PC-3 (cell line): ENCODE measurements at regions not wholly inside any gene's neighbourhood (a gene's known extent, or its start where the extent isn't known, plus 50 kb on each side); places are given as distances from the start of the nearest gene placed in this dataset.

ENCODE experiments used
- ATAC-seq: fragments of 200-7000 bp; cut with Tn5 transposase; 2 replicates; pipeline ENCODE4 v1.9.1; 2020; ENCODE audit warnings: mild to moderate bottlenecking, moderate library complexity
- BruUV-seq: library from RNA; stranded (reverse); fragments of 400-500 nt; replicated peaks from 2 replicates; lab custom pipeline; 2021; lab: Mats Ljungman, UMichigan
- CTCF ChIA-PET: fragments of 300-600 bp; sonication (Branson Sonifier 250); formaldehyde crosslinking; loops from one replicate; lab custom pipeline; 2022; ENCODE audit warnings: antibody characterized with exemption; lab: Charles Lee
- POLR2A ChIA-PET: fragments of 300-600 bp; sonication (Branson Sonifier 250); formaldehyde crosslinking; loops from one replicate; lab custom pipeline; 2022; ENCODE audit warnings: antibody characterized with exemption; ENCODE audit not compliant: unreplicated experiment; lab: Charles Lee
- DNase-seq: peaks from one replicate; pipeline ENCODE4 v3.0.0-alpha.2; 2015
- H2AFZ ChIP-seq: fragments of 300-600 bp; sonication (generic); 2 replicates; pipeline ENCODE4 v1.6.0; 2016; ENCODE audit warnings: antibody characterized with exemption, low read length
- H3F3A ChIP-seq: fragments of 300-600 bp; sonication (generic); one replicate; pipeline ENCODE4 v1.6.0; 2017; ENCODE audit warnings: antibody characterized with exemption, low read length, control low read depth, mild to moderate bottlenecking; ENCODE audit not compliant: unreplicated experiment
- H3K27ac ChIP-seq: fragments of 300-600 bp; sonication (generic); 2 replicates; pipeline ENCODE4 v1.5.1; 2016; ENCODE audit warnings: mild to moderate bottlenecking, low read length
- H3K27me3 ChIP-seq: fragments of 300-600 bp; sonication (generic); 2 replicates; pipeline ENCODE4 v1.6.1; 2016; ENCODE audit warnings: low read length, mixed read lengths
- H3K36me3 ChIP-seq: fragments of 300-600 bp; sonication (generic); 2 replicates; pipeline ENCODE4 v1.6.1; 2016; ENCODE audit warnings: low read depth, mixed run types, low read length, mixed read lengths
- H3K4me1 ChIP-seq: fragments of 300-600 bp; sonication (generic); 2 replicates; pipeline ENCODE4 v1.5.1; 2016; ENCODE audit warnings: low read length; ENCODE audit not compliant: insufficient read depth
- H3K4me2 ChIP-seq: fragments of 300-600 bp; sonication (generic); 2 replicates; pipeline ENCODE4 v1.6.0; 2016; ENCODE audit warnings: low read length
- H3K4me3 ChIP-seq: fragments of 300-600 bp; sonication (generic); 2 replicates; pipeline ENCODE4 v1.5.1; 2016; ENCODE audit warnings: mild to moderate bottlenecking, low read length, mixed read lengths
- H3K79me2 ChIP-seq: fragments of 300-600 bp; sonication (generic); 2 replicates; pipeline ENCODE4 v1.6.1; 2017; ENCODE audit warnings: low read length, mixed read lengths
- H3K9ac ChIP-seq: fragments of 300-600 bp; sonication (generic); 2 replicates; pipeline ENCODE4 v1.6.0; 2016; ENCODE audit warnings: mild to moderate bottlenecking, low read length
- H3K9me2 ChIP-seq: fragments of 300-600 bp; sonication (generic); replicated peaks from 2 replicates; pipeline ENCODE4 v1.6.1; 2016; ENCODE audit warnings: mixed run types, low read length, mixed read lengths
- H3K9me3 ChIP-seq: fragments of 300-600 bp; sonication (generic); 2 replicates; pipeline ENCODE4 v1.6.1; 2016; ENCODE audit warnings: low read length, mixed read lengths
- H4K20me1 ChIP-seq: fragments of 300-600 bp; sonication (generic); 2 replicates; pipeline ENCODE4 v1.6.1; 2016; ENCODE audit warnings: low read length, mixed read lengths
- CTCF ChIP-seq: fragments of 300-600 bp; sonication (generic); conservative IDR thresholded peaks from 2 replicates; pipeline ENCODE4 v1.5.1; 2017; ENCODE audit warnings: antibody characterized with exemption, low read depth, mild to moderate bottlenecking, low read length
- EZH2 ChIP-seq: fragments of 300-600 bp; sonication (generic); IDR thresholded peaks from one replicate; pipeline ENCODE4 v1.6.1; 2017; ENCODE audit warnings: antibody characterized with exemption, mild to moderate bottlenecking, low read length; ENCODE audit not compliant: unreplicated experiment
- EZH2phosphoT487 ChIP-seq: fragments of 300-600 bp; sonication (generic); IDR thresholded peaks from 2 replicates; pipeline ENCODE4 v1.6.1; 2018; ENCODE audit warnings: mild to moderate bottlenecking, antibody characterized with exemption, low read length, borderline replicate concordance
- intact Hi-C: fragments of 100-400 bp; cut with micrococcal nuclease; formaldehyde crosslinking; loops from 2 replicates; pipeline ENCODE4 v1.9.0; 2023

GRCh38 chr2:20897874-20898453 is 75.1 kb upstream of the LDAH start:
- POLR2A ChIA-PET, result no interaction called here
- Histone ChIP-seq H3K9ac (no peak overlapping the region), H3F3A (no peaks in the 10 kb centered on the region), H3K79me2 (no peaks in the 10 kb centered on the region), H3K9me2 (no peaks in the 10 kb centered on the region), H3K4me1 (no peaks in the 10 kb centered on the region), H3K4me3 (no peak overlapping the region), H3K27ac (no peak overlapping the region), H3K27me3 (peaks cover 45% of the 10 kb centered on the region), H4K20me1 (no peaks in the 10 kb centered on the region), H3K4me2 (no peak overlapping the region), H3K9me3 (no peaks in the 10 kb centered on the region), H3K36me3 (no peaks in the 10 kb centered on the region), H2AFZ (no peak overlapping the region)
- intact Hi-C loops, result no loop called here
- CTCF ChIA-PET, result no interaction called here
- no TSS peak for BruUV-seq
- ATAC-seq (no peak), DNase-seq (no peak)
- TF ChIP-seq EZH2phosphoT487 (no peak), EZH2 (no peak), CTCF (no peak)

DNA sequence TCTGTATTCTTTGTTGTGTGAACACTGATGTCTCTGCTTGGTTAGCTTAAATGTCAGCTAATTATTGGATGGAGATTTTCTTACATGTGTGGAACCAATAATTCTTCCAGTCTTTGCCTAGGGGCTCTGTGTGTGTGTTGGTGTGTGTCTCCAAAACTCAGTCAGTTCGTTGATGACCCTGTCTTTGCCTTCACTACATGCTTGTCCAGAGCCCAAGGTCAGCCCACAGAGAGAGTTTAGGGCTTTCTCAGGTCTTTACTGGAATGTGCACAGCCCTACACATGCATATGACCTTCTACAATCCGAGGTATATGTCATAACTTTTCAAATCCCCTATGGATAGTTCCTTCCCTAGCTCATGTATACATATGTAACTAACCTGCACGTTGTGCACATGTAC is 74.1 kb upstream of the LDAH start:
- no peak for TF ChIP-seq EZH2phosphoT487
- Histone ChIP-seq H3K27ac (no peak overlapping the region), H3F3A (no peaks in the 10 kb centered on the region), H2AFZ (no peak overlapping the region), H3K4me2 (no peak overlapping the region), H4K20me1 (no peaks in the 10 kb centered on the region), H3K9me3 (no peaks in the 10 kb centered on the region), H3K27me3 (peaks cover 45% of the 10 kb centered on the region), H3K9me2 (no peaks in the 10 kb centered on the region), H3K4me3 (no peak overlapping the region), H3K79me2 (no peaks in the 10 kb centered on the region), H3K9ac (no peak overlapping the region), H3K36me3 (no peaks in the 10 kb centered on the region), H3K4me1 (no peaks in the 10 kb centered on the region)
- ATAC-seq (no peak), DNase-seq (no peak)
- intact Hi-C loops, result no loop called here
- no TSS peak for BruUV-seq
- ChIA-PET POLR2A (no interaction called here), CTCF (no interaction called here)

- TF ChIP-seq EZH2, result no peak
- no peak for TF ChIP-seq EZH2phosphoT487
- TF ChIP-seq CTCF, result no peak
- H3K27me3 ChIP-seq, result no peaks in the 10 kb centered on the region
- H3K36me3 ChIP-seq, result no peaks in the 10 kb centered on the region
- no peak for ATAC-seq
- DNase-seq, result no peak
- H3K9ac ChIP-seq, result no peak overlapping the region
- no TSS peak for BruUV-seq
- H3K9me2 ChIP-seq, result no peaks in the 10 kb centered on the region
- no peak overlapping the region for H2AFZ ChIP-seq
- no peak overlapping the region for H3K27ac ChIP-seq
- H3K4me2 ChIP-seq, result no peak overlapping the region
- H3K79me2 ChIP-seq, result no peaks in the 10 kb centered on the region
- no peaks in the 10 kb centered on the region for H3K9me3 ChIP-seq
- intact Hi-C loops, result no loop called here
- H4K20me1 ChIP-seq, result no peaks in the 10 kb centered on the region
- POLR2A ChIA-PET, result no interaction called here
- H3K4me1 ChIP-seq, result no peaks in the 10 kb centered on the region
- no peak overlapping the region for H3K4me3 ChIP-seq
- no peaks in the 10 kb centered on the region for H3F3A ChIP-seq
- CTCF ChIA-PET, result no interaction called here
Observed at GRCh38 chr2:20884829-20885228, 61.9 kb upstream of the LDAH start.
